AG09319 (cell line): ENCODE measurements at regions not wholly inside any gene's neighbourhood (a gene's known extent, or its start where the extent isn't known, plus 50 kb on each side); places are given as distances from the start of the nearest gene placed in this dataset.

Source experiments
- DNase-seq: peaks from one replicate; pipeline ENCODE4 v3.0.0-alpha.2; 2010; ENCODE audit warnings: low read depth; ENCODE audit errors: extremely low read depth
- TF ChIP-seq, protein P1 (sequence below): IDR thresholded peaks from 2 replicates; pipeline ENCODE4 v1.5.1; 2011; ENCODE audit warnings: low read depth, mild to moderate bottlenecking, inconsistent platforms, low read length, moderate library complexity

DNA sequence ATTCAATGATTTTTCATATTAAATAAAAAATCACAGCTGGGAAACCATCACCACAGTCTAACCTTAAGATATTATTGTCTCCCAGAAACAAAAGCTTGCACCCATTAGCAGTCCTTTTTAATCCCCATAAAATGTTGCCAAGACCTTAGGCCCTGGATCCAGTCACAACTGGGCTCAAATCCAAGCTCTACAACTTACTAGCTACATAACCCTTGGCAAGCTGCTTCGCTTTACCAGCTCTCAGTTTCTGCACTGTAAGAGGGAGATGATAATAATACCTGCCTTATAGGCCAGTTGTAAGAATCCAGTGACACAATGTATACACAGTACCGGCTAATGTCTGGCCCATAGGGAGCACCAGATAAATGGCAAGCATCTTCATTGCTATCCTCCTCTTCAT lies 400.9 kb upstream of the FGF13 start:
- TF ChIP-seq, protein P1, sequence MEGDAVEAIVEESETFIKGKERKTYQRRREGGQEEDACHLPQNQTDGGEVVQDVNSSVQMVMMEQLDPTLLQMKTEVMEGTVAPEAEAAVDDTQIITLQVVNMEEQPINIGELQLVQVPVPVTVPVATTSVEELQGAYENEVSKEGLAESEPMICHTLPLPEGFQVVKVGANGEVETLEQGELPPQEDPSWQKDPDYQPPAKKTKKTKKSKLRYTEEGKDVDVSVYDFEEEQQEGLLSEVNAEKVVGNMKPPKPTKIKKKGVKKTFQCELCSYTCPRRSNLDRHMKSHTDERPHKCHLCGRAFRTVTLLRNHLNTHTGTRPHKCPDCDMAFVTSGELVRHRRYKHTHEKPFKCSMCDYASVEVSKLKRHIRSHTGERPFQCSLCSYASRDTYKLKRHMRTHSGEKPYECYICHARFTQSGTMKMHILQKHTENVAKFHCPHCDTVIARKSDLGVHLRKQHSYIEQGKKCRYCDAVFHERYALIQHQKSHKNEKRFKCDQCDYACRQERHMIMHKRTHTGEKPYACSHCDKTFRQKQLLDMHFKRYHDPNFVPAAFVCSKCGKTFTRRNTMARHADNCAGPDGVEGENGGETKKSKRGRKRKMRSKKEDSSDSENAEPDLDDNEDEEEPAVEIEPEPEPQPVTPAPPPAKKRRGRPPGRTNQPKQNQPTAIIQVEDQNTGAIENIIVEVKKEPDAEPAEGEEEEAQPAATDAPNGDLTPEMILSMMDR, result no peak
- DNase-seq, result no peak

DNA sequence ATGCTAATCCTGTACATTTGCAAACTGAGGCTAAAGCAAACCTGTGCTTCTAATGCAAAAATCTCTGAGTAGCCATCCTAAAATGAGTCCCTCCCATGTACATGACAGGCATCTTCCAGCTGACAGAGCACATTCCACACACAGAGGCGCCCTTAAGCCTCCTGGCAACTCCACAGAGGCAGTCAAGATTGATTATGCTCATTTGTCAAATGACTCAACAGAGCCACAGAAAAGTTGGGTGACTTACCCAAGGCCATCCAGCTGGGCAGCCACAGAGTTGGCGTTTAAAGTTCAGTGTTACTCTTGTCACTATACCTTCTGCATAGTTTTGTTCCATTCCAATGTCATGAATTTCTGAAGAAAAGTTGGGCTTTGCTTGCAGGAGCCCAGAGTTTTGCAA lies 394.6 kb upstream of the FGF13 start:
- DNase-seq, result peak; percentile 45
- TF ChIP-seq, protein P1, result no peak

DNA sequence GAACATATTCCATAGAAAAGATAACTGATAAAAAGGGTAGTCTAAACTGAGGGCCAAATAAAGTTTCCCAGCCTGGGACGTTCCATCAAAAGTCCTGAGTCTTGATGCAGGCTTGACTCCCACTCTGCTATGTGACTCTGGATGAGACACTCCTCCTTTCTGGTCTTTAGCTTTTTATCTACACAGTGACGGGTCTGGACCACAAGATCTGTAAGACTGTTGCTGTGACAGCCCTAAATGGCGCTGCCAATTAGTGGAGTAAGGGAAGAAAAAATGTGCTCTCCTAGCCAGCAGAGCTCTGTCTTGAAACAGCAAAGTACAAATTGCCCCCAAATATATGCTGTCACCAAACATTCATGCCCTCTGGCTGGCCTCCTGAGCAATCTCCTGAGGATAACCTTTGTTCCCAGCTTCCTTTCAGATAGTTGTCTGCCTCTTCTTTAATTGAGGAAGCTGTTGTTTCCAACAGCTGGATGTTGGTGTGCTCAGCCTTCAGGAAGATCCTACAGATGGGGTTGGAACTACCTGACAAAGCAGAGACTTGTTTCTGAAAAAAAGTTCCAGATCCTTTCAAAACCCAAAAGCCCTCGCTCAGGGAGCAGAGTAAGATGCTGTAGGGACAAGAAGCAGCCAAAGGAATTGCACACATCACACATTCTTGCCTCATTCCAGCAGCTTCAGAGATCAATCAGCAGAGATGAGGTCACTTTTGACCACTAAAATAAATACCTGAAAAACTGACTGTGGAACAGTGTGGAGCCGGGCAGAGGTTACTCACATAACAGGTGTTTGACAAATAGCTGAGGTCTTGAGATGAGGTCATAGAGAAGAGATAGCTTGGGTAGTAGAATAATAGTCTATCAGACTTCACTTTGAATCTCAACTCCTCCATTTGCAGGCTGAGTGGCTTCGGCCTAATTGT lies 383.4 kb upstream of the FGF13 start:
- DNase-seq, result no peak
- TF ChIP-seq, protein P1, result no peak

DNA sequence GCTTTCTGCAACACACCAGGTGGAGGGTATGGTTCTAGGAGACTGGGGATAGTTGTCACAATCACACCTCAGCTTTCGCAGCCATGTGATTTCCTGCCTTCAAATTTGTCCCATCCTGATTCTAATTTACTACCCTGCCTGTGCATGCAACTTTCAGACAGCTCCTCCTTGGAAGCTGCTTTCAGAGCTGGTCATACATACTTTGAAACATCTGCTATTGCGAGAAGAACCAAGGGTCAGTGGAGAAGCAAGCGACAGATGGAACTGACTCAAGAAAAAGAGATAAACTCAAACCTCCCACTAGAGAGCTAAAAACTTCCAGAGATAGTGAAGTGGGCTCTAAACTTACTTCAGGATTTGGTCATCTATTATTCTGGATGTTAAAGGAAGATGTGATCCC lies 381.7 kb upstream of the FGF13 start:
- TF ChIP-seq, protein P1, result no peak
- DNase-seq, result no peak

DNA sequence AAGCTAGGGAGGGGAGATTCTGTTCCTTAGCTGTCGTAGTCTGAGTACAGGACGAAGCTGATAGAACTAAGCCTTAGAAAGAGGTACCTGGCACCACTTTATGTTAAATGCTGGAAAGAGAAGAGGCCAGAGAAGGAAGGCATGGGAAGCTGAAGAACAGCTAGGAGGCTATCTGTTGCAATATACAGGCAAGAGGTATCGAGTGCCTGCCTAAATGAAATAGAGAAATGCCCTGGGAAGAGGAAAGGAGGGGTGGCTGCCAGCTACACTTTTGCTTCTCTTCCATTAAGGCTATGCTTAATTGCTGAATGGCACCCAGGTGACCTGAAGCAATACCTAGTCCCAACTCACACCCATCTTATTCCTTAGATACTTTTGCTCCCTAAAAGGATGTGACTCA lies 380.4 kb upstream of the FGF13 start:
- TF ChIP-seq, protein P1, result no peak

DNA sequence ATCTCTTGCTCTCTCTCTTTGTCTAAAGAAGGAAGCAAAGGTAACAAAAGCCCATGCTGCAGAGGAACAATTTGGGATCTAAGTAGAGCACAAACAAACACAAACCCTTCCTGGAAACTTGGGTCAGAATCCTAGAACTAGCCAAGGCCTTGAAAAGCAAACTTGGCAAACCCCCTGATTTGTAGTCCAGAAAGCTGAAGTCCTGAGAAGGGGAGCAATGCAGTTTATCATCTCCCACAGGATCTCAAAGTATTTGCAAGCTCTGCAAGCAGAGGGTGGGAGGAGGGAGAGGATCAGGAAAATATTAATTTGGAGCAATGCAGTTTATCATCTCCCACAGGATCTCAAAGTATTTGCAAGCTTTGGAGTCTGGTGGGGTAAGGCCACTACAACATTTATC lies 379.5 kb upstream of the FGF13 start:
- TF ChIP-seq, protein P1, result no peak
- no peak for DNase-seq

More for the DNA sequence above, 380.4 kb upstream of the FGF13 start:
- DNase-seq, result no peak

DNA sequence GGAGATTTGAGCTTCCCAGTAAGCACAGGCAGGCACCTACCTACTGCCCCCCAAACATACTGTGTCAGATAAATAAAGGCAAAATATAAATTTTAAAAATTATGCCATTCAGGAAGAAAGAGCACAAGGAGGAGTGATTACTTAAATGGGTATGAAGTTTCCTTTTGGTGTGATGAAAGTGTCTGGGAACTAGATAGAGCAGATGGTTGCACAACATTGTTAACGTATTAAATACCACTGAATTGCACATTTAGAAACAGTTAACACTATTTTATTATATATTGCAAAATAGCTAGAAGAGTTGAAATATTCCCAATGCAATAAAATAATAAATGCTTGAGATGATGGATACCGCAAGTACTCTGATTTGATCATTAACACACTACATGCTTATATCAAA lies 374.7 kb upstream of the FGF13 start:
- TF ChIP-seq, protein P1, result no peak
- DNase-seq, result no peak
